Pancreas (tissue), 10 donors: ENCODE measurements at regions not wholly inside any gene's neighbourhood (a gene's known extent, or its start where the extent isn't known, plus 50 kb on each side); places are given as distances from the start of the nearest gene placed in this dataset.

ENCODE experiments used
- ATAC-seq, 4 donors: fragments of 200-7000 bp; cut with Tn5 transposase; one replicate each; pipeline versions ENCODE4 v1.8.0 to v1.9.1; 2020; ENCODE audit warnings: mild to moderate bottlenecking in 4 of 4, moderate library complexity in 4 of 4
- DNase-seq, 6 donors: peaks; one replicate each; pipeline ENCODE4 v3.0.0-alpha.2; 2020
- FAIRE-seq: peaks from 2 replicates; lab custom pipeline; 2012; peaks lifted over from hg19 to GRCh38; lab: Jason Lieb, UNC
- H3K27ac ChIP-seq, 4 donors: fragments of 200-600 bp; sonication (generic); 1 replicate in 3 of 4; 2 replicates in 1 of 4; pipeline versions ENCODE4 v1.5.0 to v1.8.0; 2020
- H3K27me3 ChIP-seq, 4 donors: fragments of 200-600 bp; one replicate each; pipeline ENCODE4 v1.8.0; 2021
- H3K36me3 ChIP-seq, 3 donors: fragments of 200-600 bp; sonication (generic) in 1 of 3; one replicate each; pipeline versions ENCODE4 v1.5.0 to v1.8.0; 2020 to 2021
- H3K4me1 ChIP-seq, 3 donors: fragments of 200-600 bp; one replicate each; pipeline ENCODE4 v1.8.0; 2021
- H3K4me3 ChIP-seq, 4 donors: fragments of 200-600 bp; sonication (generic) in 2 of 4; one replicate each; pipeline versions ENCODE4 v1.5.0 to v1.8.0; 2020 to 2021
- H3K9me3 ChIP-seq, 4 donors: fragments of 200-600 bp; one replicate each; pipeline ENCODE4 v1.8.0; 2021
- CTCF ChIP-seq, 4 donors: fragments of 200-600 bp; sonication (generic) in 3 of 4; IDR thresholded peaks; one replicate each; pipeline versions ENCODE4 v1.5.0 to v1.8.0; 2021; ENCODE audit warnings: antibody characterized with exemption in 4 of 4
- WGBS, 2 donors: extraction: QIAGEN DNeasy Blood & Tissue Kit; methylation state at CpG; one replicate each; pipeline ENCODE4 v1.1.7; 2013; 5-methylcytosine and 5-hydroxymethylcytosine counted together
- intact Hi-C, 3 donors: fragments of 100-400 bp; cut with DNase I; formaldehyde crosslinking; loops; one replicate each; pipeline versions ENCODE4 v1.11.1 to v1.14.2; 2022
- donor health status: healthy with polysubstance abuse.
- donor health status: DM: no; HTN: no; CAD: no; lungs with moderate emphysema.
- donor health status: DM: no; HTN: no; CAD: no.
- donor health status: control.
- donor health status: control.
- donor health status: Bipolar disorder and iron deficiency.
- donor health status: DM: yes; HTN: yes; CAD: no.
- donor health status: DM: no; HTN: no; CAD: no.
- donor health status: DM: no; HTN: no; CAD: no.
- donor health status: DM: yes; HTN: yes; CAD: no.

GRCh38 chr11:110023711-110024110 is 69.5 kb upstream of the ZC3H12C start:
- no peak for DNase-seq
- H3K9me3 ChIP-seq = no peaks in the 10 kb centered on the region

DNA sequence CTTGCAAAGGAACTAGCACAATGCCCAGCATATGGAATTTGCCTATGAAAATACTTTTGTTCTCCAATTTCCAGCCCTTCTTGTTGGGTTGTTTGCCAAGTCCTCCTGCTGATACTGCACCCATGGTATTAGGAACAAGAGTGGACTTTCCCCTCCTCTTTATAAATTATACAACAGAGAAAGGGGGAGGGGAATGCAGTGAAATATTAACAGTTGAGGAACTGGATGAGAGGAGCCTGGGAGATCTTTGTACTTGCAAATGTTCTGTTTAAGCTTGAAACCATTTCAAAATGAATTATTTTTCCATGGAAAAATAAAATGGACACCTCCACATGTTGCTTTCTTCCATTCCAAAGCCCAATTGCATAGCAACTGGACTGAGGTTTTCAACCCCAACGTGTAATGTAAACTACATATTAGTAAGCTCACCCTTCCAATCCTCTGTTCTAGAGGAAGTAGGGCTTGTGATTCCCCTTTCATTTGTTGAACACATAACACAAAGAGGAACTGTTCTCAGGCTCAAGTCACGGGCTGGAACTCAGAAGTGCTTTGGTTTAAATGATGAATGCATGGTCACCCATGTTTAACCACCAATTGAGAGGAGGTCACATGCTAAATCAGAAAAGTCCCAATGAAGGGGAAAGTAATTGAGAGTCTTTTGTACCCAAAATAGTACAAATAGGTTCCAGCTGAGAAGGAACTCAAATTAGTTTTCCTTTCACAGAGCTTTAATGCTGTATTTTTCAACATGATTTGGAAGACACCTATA is 66.2 kb upstream of the ZC3H12C start:
- Histone ChIP-seq H3K9me3 (no peaks in the 10 kb centered on the region), H3K4me3 (no peak overlapping the region), H3K36me3 (no peaks in the 10 kb centered on the region), H3K27ac (peak overlapping the region in 2 of 4 donors; percentile 6 to 15), H3K4me1 (no peaks in the 10 kb centered on the region), H3K27me3 (no peaks in the 10 kb centered on the region)
- WGBS, 2 donors = 57 to 65% methylated on average over 2 of the region's 2 CpGs
- DNase-seq (peak in 1 of 6 donors; percentile 23), FAIRE-seq (no peak), ATAC-seq (peak in 3 of 4 donors; percentile 46 to 84 (median 73))
- no peak for TF ChIP-seq CTCF (IDR thresholded peaks at IDR 0.05)
- intact Hi-C loops = no loop called here

More at GRCh38 chr11:110023711-110024110, 69.5 kb upstream of the ZC3H12C start:
- Histone ChIP-seq H3K27me3 (no peaks in the 10 kb centered on the region), H3K4me3 (no peak overlapping the region), H3K36me3 (no peaks in the 10 kb centered on the region), H3K4me1 (no peaks in the 10 kb centered on the region), H3K27ac (no peak overlapping the region)
- intact Hi-C loops = no loop called here
- no peak for TF ChIP-seq CTCF (IDR thresholded peaks at IDR 0.05)
- ATAC-seq (no peak), FAIRE-seq (no peak)

DNA sequence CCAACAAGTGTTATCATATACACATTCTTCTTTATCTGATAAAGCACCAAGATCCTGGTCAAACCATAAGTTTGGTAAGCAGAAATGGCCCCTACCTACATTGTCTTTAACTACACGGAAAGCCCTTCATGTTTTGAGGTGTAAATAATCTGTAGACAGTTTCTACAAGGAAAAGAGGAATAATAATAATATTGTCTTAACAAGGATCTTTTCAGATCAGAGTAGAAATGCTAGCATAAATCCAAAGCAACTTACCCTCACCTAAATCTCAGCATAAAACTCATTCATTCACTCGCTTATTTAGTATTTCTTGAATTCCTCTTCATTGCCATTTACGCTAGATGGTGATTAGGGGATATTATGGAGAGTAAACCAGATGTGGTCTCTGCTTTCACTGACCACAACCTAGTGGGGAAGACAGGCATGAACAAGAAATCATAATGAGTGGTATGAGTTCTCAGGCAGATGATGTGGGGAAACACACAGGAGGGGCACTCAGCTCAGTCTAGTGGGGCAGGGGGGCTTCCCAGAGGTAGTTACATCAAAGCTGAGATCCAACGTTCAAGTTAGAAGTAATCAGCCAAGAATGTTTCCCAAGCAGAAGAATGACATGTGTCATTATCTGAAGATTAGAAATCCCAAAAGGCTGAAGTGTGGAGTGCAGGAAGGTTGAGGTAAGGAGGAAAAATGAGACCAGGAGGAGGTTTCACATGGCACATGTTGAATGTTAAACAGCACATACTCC is 65.4 kb upstream of the ZC3H12C start:
- peak overlapping the region in 1 of 4 donors; percentile 15 for H3K27ac ChIP-seq
- no peaks in the 10 kb centered on the region for H3K4me1 ChIP-seq
- TF ChIP-seq CTCF (IDR thresholded peaks at IDR 0.05) = no peak
- no peak overlapping the region for H3K4me3 ChIP-seq
- intact Hi-C loops = no loop called here
- no peaks in the 10 kb centered on the region for H3K36me3 ChIP-seq
- no peaks in the 10 kb centered on the region for H3K27me3 ChIP-seq
- no peak for FAIRE-seq
- no peaks in the 10 kb centered on the region for H3K9me3 ChIP-seq
- ATAC-seq = no peak
- no peak for DNase-seq
- 74 to 82% methylated on average over 4 of the region's 4 CpGs for WGBS, 2 donors

DNA sequence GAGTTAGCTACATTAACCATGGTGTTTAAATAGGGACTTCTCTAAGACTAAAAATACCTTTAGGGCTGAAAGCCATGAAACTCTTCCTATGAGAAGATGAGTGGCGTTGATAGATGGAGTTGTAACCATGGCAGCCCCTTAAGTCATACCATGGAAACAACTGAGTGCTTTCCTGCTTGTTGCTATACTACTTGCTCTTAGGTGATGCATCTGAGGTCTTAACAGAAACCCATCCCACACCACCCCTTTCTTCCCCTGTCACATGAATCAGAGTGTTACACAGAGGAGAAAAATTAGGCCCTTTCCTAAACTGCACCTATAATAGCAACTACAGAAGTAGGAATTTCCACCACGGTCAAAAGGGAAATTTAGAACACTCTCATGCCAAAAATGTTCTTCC is 64.3 kb upstream of the ZC3H12C start:
- H3K36me3 ChIP-seq = no peaks in the 10 kb centered on the region
- no peak for FAIRE-seq
- H3K4me3 ChIP-seq = no peak overlapping the region
- no peaks in the 10 kb centered on the region for H3K27me3 ChIP-seq
- no peak overlapping the region for H3K27ac ChIP-seq
- ATAC-seq = peak in 1 of 4 donors; percentile 65
- intact Hi-C loops = no loop called here
- no peaks in the 10 kb centered on the region for H3K4me1 ChIP-seq
- WGBS, 2 donors = 76 to 80% methylated on average over 2 of the region's 2 CpGs
- no peak for TF ChIP-seq CTCF (IDR thresholded peaks at IDR 0.05)
- no peaks in the 10 kb centered on the region for H3K9me3 ChIP-seq
- DNase-seq = no peak

GRCh38 chr11:110029714-110030113 is 63.5 kb upstream of the ZC3H12C start:
- no peak for DNase-seq
- H3K9me3 ChIP-seq = no peaks in the 10 kb centered on the region
- no peak for ATAC-seq
- no peaks in the 10 kb centered on the region for H3K36me3 ChIP-seq
- H3K27me3 ChIP-seq = no peaks in the 10 kb centered on the region
- no peak overlapping the region for H3K27ac ChIP-seq
- WGBS, 2 donors = 86 to 94% methylated on average over 6 of the region's 6 CpGs
- no peak for FAIRE-seq
- intact Hi-C loops = no loop called here
- H3K4me1 ChIP-seq = no peaks in the 10 kb centered on the region
- H3K4me3 ChIP-seq = no peak overlapping the region
- TF ChIP-seq CTCF (IDR thresholded peaks at IDR 0.05) = no peak
